ENCODE measurements at regions not wholly inside any gene's neighbourhood (a gene's known extent, or its start where the extent isn't known, plus 50 kb on each side); places are given as distances from the start of the nearest gene placed in this dataset.
"Not testable (repeated sequence)": the region's sequence is repeated elsewhere in the genome, so short reads cannot be mapped to it uniquely, and the experiment has no call there.

DNA sequence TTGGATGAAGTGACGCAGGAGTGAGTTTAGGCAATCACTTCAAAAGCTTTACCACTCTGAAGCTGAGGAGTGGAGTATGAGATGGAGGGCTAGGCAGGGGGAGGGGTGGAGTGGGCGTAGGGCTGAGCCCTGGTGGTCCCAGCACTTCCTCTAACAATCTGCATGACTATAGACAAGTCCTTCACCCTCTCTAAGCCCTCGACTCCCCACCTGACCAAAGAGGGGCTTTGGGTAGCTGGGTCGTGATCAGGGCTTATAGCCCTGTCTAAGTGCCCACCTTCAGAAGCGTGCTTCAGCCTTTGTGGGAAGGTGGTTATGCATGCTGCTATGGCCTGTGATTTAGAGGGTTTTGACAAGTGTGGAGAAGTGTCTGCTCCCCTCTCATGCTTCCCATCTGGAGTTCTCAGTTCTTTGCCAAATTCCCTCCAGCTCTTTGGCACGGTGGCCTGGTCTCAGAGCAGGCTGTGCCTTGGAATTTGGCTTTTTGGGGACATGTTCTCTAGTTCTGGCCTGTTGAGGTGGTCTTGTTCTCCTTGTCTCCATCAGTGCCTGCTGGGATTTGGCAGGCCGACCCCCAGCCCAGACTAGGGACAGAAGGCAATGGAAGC lies 53.0 kb downstream of the ACTBL2 start:
- DNase-seq: no peak

DNA sequence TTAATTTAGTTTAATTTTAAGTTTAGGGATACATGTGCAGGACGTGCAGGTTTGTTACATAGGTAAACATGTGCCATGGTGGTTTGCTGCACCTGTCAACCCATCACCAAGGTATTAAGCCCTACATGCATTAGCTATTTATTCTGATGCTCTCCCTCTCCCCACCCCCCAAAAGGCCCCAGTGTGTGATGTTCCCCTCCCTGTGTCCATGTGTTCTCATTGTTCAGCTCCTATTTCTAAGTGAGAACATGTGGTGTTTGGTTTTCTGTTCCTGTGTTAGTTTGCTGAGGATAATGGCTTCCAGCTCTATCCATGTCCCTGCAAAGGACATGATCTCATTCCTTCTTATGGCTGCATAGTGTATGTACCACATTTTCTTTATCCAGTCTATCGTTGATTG lies 53.6 kb downstream of the ACTBL2 start:
- not testable (repeated sequence) for DNase-seq

DNA sequence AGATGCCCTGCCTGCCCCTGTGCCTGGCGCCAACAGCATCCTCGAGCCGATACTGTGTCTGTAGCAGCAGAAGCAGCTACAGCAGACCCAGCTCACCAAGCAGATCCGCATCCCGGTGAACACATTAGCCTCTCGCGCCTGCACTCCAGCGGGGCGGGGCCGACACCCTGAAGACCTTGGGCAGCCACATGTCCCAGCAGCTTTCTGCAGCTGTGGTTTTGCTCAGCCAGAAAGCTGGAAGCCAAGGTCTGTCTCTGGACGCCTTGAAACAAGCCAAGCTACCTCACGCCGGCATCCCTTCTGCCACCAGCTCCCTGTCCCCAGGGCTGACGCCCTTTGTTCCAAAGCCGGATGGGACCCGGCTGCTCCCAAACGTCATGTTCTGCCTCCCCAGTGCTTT lies 59.6 kb downstream of the ACTBL2 start:
- no peak for DNase-seq

DNA sequence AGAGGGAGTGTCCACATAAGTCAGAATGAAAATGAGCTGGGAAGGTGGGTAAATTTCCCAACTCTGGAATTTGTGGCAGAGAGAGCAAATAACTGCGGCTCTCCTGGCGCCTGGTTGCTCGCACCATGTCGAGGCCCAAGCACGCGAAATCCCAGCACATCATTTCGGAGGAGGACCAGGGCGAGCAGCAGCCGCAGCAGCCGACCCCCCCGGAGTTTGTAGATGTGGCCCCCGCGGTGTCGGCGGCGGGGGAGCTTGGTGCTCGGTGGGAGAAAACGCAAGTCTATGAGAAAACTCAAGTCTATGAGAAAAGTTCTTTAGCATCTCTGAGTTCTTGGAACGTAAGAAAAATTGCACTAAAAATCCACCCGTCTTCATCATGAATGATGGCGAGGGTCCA lies 60.3 kb downstream of the ACTBL2 start:
- DNase-seq: no peak

DNA sequence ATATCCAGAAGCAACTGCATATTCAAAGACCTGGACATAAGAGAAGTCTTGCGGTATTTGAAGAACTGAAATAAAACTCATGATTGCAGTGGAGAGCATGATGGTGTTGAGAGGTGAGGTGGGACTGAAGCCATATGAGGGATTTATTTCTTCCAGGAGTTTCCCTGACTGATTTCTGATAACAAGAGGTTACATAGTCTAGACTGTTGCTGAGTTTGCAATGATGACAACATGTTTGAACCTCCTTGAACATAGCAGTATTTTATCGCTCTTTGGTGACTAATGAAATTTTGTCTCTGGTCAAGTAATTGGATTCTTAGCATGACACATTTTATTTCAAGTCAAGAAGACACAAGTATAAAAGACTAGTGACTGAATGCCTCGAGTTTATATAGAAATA lies 61.8 kb downstream of the ACTBL2 start:
- no peak for DNase-seq

DNA sequence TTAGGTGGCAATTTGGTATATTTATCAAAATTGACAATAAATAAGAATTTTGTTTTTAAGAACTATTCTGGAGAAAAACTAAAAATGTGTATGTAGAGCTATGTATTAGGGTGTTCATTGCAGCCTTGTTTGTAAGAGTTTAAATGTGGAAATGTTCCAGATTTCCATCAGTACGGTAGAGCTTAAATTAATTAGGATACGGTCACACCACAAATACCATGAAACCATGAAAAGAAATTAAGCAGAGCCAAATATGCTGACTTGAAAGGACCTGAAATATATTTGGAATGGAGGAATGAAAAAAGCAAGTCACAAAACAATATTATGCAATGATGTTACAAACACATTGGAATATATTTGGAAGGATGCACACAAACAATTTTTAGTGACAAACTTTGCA lies 64.6 kb downstream of the ACTBL2 start:
- DNase-seq: no peak

DNA sequence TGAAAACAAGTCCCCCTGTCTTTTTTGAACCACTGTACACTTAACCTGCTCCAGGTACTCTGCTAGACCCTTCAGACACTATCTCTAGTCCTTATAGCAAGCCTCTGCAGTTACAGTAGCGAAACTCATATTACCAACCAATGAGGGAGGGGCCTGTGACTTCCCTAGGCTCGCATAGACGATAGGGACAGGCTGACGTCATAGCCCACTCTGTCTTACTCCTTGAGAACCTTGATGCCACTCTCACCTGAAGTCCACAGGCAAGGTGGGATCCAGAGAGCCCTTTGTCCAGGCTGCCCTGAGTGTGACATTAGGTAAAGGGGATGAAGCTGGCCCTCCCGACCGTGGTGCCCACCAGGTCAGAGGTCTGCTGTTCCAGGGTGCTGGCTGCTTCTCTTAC lies 65.3 kb downstream of the ACTBL2 start:
- no peak for DNase-seq

DNA sequence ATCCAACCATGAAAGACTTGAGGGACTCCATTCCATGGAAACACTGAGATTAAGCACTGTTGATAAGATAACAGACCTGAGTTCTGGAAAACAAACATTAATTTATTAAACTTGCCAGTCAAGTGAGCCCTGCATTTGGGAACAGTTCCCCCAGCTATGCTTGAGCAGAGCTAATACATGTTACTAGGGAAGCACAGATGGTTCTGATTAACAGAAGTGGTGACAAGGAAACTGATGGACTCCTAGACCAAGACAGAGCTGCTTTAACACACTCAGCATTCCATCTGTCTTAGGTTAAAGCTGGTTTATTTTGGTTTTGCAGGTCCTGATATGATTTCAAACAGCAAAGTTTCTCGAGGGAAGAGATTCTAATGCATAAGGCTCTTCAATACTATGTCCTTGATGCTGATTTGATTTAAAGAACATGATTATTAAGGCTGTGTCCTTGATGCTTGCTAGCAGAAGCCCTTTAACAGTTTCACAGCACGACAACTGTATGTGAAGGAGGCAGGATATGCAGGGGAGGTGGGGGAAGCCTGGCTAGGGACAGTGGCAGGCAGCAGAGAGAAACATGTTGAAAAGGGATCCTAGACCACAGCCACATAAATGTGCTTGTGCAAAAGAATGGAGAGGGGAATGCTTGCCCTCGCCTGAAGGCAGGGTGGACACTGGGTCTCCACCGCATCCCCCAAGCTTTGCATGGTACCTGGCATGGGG lies 66.2 kb downstream of the ACTBL2 start:
- no peak for DNase-seq

DNA sequence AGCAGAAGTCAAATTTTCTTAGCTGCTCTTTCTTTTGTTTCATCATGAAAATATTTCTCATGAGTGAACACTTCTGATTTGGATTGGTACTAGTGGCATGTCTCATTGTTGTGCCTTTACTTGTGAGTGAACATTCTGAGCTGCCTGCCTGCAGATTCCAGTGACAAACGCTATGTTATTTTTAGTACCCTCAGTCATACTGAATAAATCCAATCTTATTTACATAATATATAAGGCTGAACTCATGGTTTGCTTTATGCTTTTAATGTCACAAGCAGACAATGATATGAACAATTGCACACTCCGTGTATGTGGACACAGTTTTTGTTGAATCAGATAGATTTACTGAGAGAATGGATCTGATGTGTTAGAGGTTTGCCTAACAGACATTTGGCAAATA lies 67.8 kb downstream of the ACTBL2 start:
- peak in 1 of 51 donors; percentile 27 for DNase-seq

DNA sequence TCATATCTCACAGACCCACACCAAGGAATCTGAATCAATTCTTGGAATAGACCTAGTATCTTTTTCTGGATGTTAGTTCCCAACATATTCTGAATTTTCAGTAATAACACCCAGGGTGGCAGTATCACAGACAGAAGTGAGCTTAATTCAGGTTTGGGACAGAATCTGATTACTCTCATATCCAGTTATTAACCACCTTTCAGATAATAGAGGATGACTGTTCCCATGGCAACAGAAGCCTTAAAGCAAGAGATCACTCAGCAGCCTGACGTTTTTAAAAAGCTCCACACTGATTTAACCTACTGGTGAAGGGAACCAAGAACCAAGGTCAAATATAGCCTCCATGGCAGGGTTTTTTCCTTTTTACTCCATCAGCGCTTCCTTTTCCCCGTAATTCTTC lies 68.4 kb downstream of the ACTBL2 start:
- DNase-seq: peak in 1 of 51 donors; percentile 15

DNA sequence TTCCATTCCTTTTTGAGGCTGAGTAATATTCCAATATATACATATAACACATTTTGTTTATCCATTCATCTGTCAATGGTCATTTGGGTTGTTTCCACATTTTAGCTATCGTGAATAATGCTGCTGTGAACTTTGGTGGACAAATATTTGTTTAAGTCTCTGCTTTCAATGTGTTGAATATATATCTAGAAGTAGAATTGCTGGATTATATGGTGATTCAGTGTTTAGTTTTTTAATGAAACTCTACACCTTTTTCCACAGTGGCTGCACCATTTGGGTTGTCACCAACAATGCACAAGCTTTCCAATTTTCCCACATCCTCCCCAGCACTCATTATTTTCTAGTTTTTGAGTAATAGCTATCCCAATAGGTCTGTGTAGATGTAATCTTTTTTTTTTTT lies 69.5 kb downstream of the ACTBL2 start:
- DNase-seq: no peak

DNA sequence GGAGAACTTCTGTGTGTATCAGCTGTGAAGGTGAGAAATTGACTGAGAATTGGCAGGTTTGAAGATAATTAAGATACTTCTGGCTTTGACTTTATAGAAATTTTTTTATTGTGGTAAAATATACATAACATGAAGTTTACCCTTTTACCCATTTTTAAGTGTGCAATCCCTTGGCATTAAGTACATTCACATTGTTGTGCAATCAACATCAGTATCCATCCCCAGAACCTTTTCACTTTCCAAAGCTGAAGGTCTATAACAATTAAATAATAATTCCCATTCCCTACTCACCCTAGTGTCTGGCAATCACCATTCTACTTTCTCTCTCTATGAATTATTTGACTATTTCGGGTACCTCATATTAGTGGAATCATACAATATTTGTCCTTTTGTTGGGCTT lies 69.9 kb downstream of the ACTBL2 start:
- no peak for DNase-seq

DNA sequence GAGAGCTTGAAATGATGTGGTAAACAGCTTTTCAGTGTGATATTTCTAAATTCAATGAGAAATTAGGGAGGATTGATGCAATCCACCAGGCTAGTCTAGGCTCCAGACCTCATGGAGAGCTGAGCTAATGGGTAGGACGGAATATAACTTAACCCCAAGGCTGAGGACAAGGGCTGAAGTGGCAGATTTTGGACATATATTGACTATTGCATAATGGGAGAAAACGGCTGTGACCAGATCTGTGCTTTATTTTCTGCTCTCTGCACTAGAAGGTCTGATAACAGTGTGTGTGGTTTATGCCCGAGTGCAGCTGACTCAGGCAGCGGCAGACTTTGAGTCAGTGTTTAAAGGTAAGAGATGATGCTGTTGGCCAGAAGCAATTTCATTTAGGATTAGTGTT lies 70.6 kb downstream of the ACTBL2 start:
- DNase-seq: peak in 1 of 51 donors; percentile 21

DNA sequence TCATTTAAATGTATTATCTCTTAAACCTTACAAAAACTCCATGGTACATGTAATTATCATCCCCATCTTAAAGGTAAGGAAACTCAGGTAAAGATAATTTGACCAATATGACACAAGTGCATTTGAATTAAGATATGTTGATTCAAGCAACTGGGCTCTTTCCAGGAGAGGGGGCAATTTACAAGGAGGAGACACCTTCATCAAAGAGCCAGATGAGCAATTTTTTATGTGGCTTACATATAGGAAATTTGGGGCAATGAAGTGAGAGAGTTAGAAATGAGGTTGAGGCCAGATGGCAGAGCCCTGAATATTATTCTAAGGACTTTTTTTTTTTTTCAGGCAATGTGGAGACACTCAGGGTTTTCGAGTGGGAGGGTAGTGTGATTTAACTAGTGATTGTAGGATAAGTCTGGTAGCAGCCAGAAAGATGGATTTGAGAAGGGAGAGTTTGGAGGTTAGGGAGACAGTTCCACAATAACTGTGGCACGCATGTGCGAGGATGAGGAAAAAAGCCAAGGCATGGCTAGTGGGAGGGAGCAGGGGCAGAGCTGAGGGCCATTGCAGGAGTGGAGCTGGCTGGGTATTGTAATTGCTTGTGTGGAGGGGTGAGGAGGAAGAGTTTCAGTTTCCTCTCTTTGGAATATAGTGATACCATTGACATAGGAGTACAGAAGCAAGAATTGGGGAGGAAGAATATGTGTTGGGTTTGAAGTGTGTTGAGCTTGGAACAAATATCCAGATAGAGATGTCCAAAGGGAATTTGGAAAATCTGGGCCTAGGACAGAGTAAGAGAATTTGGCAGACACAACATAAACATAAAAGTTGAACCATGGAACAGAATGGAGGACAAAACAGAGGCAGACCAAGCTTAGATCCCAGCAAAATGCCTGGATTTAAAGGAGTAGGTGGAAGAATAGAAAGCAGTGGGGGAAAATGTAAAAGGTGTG lies 72.0 kb downstream of the ACTBL2 start:
- no peak for DNase-seq

DNA sequence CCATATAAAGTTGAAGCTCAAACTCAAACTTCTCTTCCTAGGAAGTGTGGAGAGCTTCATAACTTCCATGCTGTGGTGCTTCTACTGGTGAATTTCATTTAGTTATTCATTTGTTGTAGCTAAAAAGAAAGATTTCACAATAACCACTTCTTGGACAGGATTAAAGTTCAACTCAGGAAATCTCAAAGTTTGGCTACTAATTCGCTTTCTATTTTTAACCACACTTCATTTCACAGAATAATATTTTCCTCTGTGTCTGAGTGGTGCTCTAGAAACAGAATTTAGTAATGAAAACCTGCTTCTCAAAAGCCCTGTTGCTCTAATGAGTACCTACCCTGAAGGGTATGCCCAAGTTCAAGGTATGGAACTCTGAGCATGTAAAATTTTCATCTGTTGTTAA lies 73.9 kb downstream of the ACTBL2 start:
- no peak for DNase-seq

DNA sequence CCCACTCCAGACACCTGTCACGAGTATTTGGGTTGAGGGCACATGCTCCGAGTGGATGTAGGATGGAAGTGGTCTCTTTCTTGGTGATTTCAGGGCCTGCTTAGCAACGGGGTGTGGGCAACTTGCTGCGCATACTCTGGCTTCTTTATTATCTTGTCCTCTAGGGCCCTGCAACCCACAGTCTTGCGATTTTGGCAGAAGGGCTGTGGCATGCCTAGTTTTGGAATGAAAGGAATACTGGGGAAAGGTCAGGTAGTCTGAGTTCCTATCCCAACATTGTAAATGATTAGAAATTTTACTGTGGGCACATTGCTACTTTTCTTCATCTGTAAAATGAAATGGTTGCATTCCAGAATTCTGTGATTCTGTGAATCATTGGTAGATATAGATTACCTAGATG lies 74.3 kb downstream of the ACTBL2 start:
- DNase-seq: no peak

DNA sequence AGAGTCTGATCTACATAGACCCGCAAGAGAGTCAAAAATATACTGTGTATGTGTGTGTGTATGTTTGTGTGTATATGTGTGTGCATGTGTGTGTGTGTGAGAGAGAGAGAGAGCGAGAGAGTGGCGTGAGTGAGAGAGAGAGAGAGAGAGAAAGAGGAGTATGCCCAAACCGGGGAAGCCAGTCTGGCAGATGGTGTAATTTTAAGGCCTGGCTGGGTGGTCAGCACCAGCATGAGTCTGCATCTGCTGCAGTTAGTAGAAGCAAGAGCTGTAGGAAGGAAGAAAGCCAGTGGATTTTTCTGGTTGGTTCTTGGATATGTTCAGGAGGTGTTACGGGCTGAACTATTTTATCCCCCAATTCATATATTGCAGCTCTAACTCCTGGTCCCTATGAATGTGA lies 75.2 kb downstream of the ACTBL2 start:
- DNase-seq: no peak

DNA sequence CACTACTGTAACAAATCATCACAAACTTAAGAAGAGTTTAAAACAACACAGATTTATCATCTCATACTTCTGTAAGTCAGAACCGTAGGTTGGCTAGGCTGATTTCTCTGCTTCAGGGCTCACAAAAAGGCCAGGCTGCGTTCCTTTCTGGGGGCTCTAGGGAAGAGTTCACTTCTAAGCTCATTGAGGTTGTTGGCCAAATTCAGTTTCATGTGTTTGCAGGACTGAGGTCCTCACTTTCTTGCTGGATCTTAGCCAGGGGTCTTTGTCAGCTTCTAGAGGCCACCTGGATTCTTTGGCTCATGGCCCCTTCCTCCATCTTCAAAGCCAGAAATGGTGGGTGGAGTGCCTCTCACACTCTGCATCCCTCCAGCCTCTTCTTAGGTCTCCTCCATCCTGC lies 76.0 kb downstream of the ACTBL2 start:
- DNase-seq: no peak

DNA sequence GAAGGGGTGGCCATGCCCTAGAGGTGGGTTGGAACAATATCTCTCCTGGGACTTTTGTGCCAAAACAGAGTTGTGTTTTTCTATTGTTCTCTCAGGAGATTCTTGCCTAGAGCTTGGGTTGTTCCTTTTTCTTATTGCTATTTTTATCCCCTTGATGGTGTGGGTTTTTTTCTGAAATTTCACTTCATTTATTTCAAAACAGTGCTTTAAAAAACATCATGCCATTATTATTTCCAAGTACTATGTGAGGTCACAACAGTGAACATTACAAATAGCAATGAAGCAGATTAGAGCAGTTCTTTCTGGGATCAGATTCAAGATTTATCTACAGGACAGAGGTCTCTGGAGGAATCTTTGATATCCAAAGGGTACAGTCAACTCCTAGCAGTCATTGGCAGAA lies 76.6 kb downstream of the ACTBL2 start:
- no peak for DNase-seq

DNA sequence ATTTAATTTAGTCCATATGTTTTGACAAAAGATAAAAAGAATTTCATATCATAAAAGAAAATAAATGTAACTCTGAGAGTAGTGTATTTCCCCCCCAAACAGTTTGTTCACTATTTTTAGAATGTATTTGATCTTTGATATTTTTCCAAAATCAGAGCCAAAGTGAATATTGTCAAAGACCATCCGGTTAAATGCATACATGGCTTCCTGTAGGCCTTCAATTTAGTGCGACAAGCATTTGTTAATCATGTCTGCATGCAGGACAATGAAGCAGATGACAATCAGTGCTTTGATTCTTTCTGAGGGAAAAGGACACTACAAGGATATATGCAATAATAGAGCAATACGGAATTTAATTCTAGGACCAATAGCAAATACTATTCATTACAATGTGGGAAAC lies 79.8 kb downstream of the ACTBL2 start:
- DNase-seq: no peak

DNA sequence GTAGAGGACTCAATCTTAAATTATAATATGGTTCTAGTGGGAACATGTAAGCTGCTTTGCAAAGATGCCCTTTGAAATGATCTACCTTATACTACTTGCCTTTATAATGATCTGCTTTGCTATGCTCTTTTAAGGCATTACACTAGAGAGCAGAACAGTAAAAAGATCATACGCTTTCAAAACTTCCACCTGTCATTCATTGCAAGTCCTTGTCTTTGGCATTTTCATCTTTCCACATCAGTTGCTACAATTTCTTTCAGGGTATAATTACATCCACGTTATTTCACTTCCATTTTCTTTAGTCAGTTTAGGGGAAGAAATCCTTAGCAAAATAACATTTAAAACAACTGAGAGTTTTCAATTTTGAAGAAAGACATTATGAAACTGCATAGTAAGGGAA lies 80.3 kb downstream of the ACTBL2 start:
- DNase-seq: no peak

DNA sequence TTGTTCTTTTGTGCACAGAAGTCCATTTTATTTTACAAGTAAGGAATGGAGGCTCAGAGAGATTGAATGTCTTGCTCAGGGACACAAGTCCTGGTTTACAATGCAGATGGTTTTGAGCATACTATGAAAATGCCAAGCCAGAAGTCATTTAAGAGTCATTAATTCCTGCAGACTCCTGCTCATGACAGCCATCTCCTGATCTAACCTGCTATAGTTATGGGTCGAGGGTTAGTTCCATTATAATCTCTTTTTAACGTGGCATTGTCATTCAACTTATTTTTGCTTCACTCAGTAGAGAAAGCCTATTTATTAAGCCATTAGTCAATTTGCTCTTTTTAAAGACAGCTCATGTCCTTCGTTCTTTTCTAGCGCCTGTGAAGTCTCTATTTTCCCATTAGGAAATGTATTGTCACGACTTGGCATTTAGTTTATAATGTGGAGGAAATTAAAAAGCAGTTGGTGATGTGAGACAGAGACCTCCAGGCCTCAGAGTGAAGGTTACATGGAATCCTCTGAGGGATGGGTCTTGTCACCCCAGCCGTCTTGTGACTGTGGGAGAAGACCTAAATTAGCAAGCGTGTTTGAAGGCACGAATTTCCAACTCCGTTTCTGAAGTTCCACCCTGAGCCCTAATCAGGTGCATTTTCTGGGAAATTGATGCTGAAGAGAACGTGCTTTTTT lies 84.1 kb downstream of the ACTBL2 start:
- DNase-seq: no peak

Measured in hypothalamus (tissue), 51 donors.